DOHH2 (cell line): ENCODE measurements at regions not wholly inside any gene's neighbourhood (a gene's known extent, or its start where the extent isn't known, plus 50 kb on each side); places are given as distances from the start of the nearest gene placed in this dataset.

Source experiments
- CTCF ChIP-seq: fragments of 200-600 bp; sonication (generic); IDR thresholded peaks from one replicate; pipeline ENCODE4 v1.5.1; 2014; ENCODE audit warnings: antibody characterized with exemption, mild to moderate bottlenecking, low read depth, low read length; ENCODE audit not compliant: poor library complexity, severe bottlenecking
- EZH2phosphoT487 ChIP-seq: fragments of 200-600 bp; sonication (generic); IDR thresholded peaks from 2 replicates; pipeline ENCODE4 v1.6.1; 2017; ENCODE audit warnings: borderline replicate concordance, mild to moderate bottlenecking, antibody characterized with exemption, low read length, moderate library complexity, mixed read lengths

DNA sequence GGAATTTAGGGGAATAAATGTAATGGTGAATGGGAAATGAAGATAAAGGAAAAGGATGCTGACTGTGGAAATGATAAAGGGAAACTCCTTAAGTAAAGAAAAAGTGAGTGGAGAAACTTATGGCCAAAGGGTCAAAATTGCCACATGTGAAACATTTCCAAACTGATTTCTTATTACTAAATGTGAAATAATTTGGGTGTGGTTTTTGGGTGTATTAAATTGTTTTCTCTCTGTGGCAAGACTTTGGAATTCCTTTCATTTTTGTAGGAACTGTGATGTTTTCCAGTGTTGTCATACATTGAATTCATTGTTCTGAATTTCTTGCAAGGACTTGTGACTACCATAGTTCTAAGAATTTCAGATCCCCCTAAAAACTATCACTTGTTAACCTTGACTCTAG, 1891.5 kb upstream of the SEL1L start:
- no peak for TF ChIP-seq CTCF
- no peak for TF ChIP-seq EZH2phosphoT487
